ENCODE measurements at regions not wholly inside any gene's neighbourhood (a gene's known extent, or its start where the extent isn't known, plus 50 kb on each side); places are given as distances from the start of the nearest gene placed in this dataset.
"Not testable (repeated sequence)": the region's sequence is repeated elsewhere in the genome, so short reads cannot be mapped to it uniquely, and the experiment has no call there.

DNA sequence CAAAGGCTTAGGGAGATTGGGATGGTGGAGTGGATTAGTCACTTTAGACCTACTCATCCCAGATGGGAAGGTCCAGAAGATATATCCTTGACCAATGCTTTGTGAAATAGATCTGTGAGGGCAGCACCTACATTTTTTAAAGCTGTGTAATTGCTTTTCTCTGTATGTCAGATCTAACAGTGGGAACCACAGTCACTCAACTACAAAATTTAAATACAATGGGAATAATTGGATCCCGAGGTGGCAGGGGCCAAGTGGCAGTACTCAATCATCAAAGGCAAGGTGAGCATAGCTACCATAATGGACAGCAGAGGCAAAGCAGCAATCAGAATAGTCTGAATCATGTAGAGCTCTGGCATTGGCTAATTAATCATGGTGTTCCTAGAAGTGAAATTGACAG lies 86.1 kb upstream of the PKN2 start:
- intact Hi-C loops (cut with micrococcal nuclease); DNase-seq; ATAC-seq: not testable (repeated sequence)

- ATAC-seq (no peak), DNase-seq (no peak)
- intact Hi-C loops (cut with micrococcal nuclease), result no loop called here
Measured at GRCh38 chr1:88608139-88608943, 75.7 kb upstream of the PKN2 start.

GRCh38 chr1:88609051-88609450 lies 75.0 kb upstream of the PKN2 start:
- ATAC-seq (peak; percentile 51), DNase-seq (no peak)
- intact Hi-C loops (cut with micrococcal nuclease), result no loop called here

DNA sequence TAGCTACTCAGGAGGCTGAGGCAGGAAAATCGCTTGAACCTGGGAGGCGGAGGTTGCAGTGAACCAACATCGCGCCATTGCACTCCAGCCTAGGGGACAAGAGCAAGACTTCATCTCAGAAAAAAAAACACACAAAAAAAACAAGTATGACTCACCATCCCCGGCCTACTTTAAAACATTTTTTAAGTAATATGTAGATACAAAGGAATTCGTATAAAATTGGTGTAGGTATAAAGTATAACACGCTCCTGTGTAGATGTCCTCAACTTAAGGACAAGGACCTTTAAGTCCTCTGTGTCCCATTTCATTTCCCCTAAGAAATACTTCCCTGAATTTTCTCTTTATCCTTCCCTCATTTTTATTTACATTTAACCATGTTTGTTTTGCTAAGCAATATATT lies 73.4 kb upstream of the PKN2 start:
- intact Hi-C loops (cut with micrococcal nuclease), result no loop called here
- DNase-seq (no peak), ATAC-seq (no peak)

- no peak for ATAC-seq
- DNase-seq, result no peak
- intact Hi-C loops (cut with micrococcal nuclease), result no loop called here
Measured at GRCh38 chr1:88612292-88612691, 71.8 kb upstream of the PKN2 start.

DNA sequence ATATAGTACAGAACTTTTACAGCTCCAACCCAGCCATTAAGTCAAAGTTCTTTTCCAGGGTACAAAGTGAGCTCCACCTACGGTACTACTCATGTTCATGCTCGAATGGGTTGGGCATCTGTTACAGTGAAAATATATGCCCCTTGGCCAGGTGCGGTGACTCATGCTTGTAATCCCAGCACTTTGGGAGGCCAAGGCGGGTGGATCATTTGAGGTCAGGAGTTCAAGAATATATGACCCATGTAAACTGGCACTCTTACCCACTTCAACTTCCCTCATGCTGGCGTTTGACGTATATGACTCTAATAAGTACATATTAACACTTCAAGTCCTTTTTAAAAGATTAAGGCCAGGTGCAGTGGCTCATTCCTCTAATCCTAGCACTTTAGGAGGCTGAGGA lies 71.3 kb upstream of the PKN2 start:
- DNase-seq (no peak), ATAC-seq (no peak)
- intact Hi-C loops (cut with micrococcal nuclease), result no loop called here

- no peak for ATAC-seq
- intact Hi-C loops (cut with micrococcal nuclease), result no loop called here
- DNase-seq, result no peak
Measured at GRCh38 chr1:88618331-88618730, 65.7 kb upstream of the PKN2 start.

- intact Hi-C loops (cut with micrococcal nuclease), result not testable (repeated sequence)
Measured at GRCh38 chr1:88623101-88623500, 61.0 kb upstream of the PKN2 start.

More at GRCh38 chr1:88623101-88623500, 61.0 kb upstream of the PKN2 start:
- not testable (repeated sequence) for DNase-seq, ATAC-seq

Data from left ventricle myocardium superior (tissue), 1 donor.